SK-N-MC (cell line): ENCODE measurements at regions not wholly inside any gene's neighbourhood (a gene's known extent, or its start where the extent isn't known, plus 50 kb on each side); places are given as distances from the start of the nearest gene placed in this dataset.
A peak's percentile ranks its signal among the peaks of the same experiment; 100 is the strongest.

Experiments
- DNase-seq: peaks from one replicate; pipeline ENCODE4 v3.0.0-alpha.2; 2011; ENCODE audit warnings: low read depth, low spot score
- H3K27ac ChIP-seq: fragments of 200-600 bp; sonication (generic); 2 replicates; pipeline ENCODE4 v1.5.1; 2016; ENCODE audit warnings: mixed run types
- H3K36me3 ChIP-seq: fragments of 200-600 bp; sonication (generic); 2 replicates; pipeline ENCODE4 v1.6.1; 2017; ENCODE audit warnings: antibody characterized with exemption, low read length, mixed read lengths; ENCODE audit not compliant: insufficient read depth
- H3K4me3 ChIP-seq: fragments of 200-600 bp; sonication (generic); 2 replicates; pipeline ENCODE4 v1.5.1; 2016
- H3K9ac ChIP-seq: fragments of 200-600 bp; sonication (generic); 2 replicates; pipeline ENCODE4 v1.8.0; 2017; ENCODE audit warnings: mixed run types, mixed read lengths; ENCODE audit not compliant: insufficient read length
- H3K9me3 ChIP-seq: fragments of 200-600 bp; sonication (generic); 2 replicates; pipeline ENCODE4 v1.6.1; 2017; ENCODE audit warnings: low read depth, mild to moderate bottlenecking, antibody characterized with exemption, low read length, moderate library complexity, mixed read lengths
- EZH2 ChIP-seq: fragments of 200-600 bp; sonication (generic); IDR thresholded peaks from one replicate; pipeline ENCODE4 v1.6.1; 2017; ENCODE audit warnings: antibody characterized with exemption
- FOXP2 ChIP-seq: optimal IDR thresholded peaks from 2 replicates; pipeline ENCODE3; 2011; ENCODE audit warnings: mild to moderate bottlenecking, moderate library complexity; ENCODE audit not compliant: insufficient read depth; ENCODE audit errors: extremely low read length, control extremely low read depth
- POLR2AphosphoS5 ChIP-seq: IDR thresholded peaks from 2 replicates; pipeline ENCODE4 v1.6.1; 2012; ENCODE audit warnings: mild to moderate bottlenecking, low read depth, low read length, borderline replicate concordance

DNA sequence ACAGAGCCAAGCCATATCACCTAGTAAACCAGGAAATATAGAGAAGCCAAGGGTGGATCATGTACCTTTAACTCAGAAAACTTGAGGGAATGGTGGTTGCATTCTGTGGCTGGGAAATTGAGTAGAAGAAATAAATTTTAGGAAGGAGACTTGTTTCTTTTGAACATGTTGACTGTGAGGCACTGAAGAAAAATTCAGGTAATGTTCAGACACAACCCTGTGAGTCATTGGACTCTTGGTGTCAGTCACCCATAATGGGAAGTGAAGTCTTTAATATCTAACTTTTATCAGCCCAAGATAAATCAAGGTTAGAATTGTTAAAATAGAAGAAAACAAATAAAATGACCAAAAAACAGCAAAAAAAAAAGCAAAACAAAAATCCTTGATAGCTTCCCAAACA is 98.8 kb upstream of the GRIK2 start:
- TF ChIP-seq FOXP2 (no peak), POLR2AphosphoS5 (no peak), EZH2 (no peak)
- Histone ChIP-seq H3K36me3 (no peaks in the 10 kb centered on the region), H3K9me3 (no peaks in the 10 kb centered on the region), H3K9ac (no peak overlapping the region), H3K27ac (no peak overlapping the region), H3K4me3 (no peak overlapping the region)
- DNase-seq: no peak

DNA sequence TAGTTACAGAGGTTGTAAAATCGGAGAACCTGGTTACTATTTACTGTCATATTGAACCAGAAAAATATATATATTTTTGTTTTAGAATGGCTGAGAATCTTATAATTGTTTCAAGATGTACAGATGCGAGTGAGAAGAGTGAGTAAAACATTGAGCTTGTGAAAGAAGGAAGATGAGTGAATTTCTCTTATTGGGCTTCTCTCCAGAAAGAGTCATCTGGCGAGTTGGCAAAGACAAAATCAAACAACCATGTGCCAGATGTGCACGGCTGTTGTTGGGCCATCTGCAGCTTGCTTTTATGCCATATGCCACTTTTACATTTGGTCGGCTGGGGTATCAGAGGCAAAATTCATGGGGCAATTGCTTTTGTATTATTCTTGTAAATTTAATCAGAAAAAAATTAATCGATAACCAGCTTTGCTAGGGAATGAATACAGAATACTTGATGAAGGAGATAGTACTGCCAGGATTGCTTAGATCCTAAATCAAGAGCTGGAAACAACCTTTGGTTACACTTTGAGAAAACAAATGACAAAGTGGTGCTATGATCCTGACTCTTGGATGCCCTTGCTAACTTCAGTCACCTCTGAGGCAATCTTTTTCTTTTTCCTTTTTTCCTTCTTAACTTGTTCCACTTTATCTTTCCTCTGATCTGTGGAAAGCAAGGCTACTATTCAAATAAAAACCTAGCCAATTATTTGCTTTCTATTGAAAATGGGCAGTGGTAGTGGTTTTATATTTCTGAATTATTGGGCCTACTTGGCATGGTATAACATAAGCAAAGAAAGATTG is 97.1 kb upstream of the GRIK2 start:
- DNase-seq: no peak
- H3K9me3 ChIP-seq: no peaks in the 10 kb centered on the region
- no peaks in the 10 kb centered on the region for H3K36me3 ChIP-seq

DNA sequence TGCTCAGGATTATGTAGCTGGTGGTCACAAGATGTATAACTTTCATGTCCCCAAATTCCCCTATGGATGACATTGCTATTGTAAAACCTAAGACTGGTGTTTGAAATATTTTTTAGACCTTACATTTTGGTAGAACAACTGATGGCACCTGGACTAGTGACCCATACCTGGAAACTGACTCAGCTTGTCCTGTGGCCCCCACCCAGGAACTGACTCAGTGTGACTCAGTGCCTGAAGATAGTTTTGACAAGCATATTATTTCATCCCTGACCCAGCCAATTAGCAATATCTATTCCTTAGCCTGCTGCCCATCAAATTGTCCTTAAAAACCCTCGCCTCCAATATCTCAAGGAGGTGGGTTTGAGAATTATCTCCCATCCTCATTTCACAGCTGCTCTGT is 90.9 kb upstream of the GRIK2 start:
- no peak overlapping the region for H3K4me3 ChIP-seq
- TF ChIP-seq FOXP2 (no peak), POLR2AphosphoS5 (no peak), EZH2 (no peak)
- H3K9me3 ChIP-seq: peaks cover 5% of the 10 kb centered on the region; the same call in 1 of the 2 replicates
- H3K9ac ChIP-seq: no peak overlapping the region
- DNase-seq: no peak
- no peak overlapping the region for H3K27ac ChIP-seq
- H3K36me3 ChIP-seq: no peaks in the 10 kb centered on the region

More for the DNA sequence above, 97.1 kb upstream of the GRIK2 start:
- Histone ChIP-seq H3K4me3 (peak overlapping the region; percentile 16), H3K27ac (peak overlapping the region; percentile 72), H3K9ac (peak overlapping the region; percentile 2)
- TF ChIP-seq EZH2: no peak
- no peak for TF ChIP-seq FOXP2

DNA sequence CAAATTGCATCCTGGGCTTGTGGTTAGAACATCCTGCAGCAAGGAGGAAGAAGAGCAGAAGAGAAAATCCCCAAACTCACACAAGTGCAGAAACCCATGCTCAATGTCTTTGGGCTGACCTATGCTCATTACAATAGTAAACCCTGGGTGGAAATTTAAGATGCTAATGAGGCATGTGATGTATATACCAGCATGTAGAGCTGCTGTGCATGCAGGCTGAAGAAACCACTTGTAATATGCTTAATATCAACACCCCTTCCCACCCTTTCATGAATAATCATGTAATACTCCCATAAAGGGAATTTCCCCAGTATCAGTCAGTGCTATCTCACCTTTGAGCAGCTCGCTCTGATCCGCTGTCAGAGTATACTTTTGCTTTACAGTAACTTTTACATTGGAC is 90.0 kb upstream of the GRIK2 start:
- TF ChIP-seq EZH2 (no peak), POLR2AphosphoS5 (no peak)
- H3K9me3 ChIP-seq: peaks cover 5% of the 10 kb centered on the region; the same call in 1 of the 2 replicates
- no peak for DNase-seq
- no peak overlapping the region for H3K9ac ChIP-seq
- H3K27ac ChIP-seq: no peak overlapping the region
- H3K4me3 ChIP-seq: no peak overlapping the region
- H3K36me3 ChIP-seq: no peaks in the 10 kb centered on the region

DNA sequence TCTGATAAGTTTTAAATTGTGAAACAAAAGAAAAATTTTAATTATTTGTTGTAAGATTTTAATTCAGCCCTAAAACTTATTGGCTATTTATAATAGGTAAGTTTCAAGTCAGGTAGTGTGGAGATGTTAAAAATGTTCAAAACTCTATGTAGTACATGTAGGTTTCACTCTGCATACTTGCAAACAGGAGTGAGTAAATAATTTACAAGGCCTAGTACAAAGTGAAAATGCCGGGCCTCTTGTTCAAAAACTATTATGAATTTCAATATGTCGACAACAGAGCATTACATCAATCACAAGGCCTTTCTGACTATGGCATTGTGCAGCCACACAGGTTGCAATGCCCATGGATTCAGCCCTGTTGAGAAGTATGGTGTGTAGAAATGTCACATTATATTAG is 80.9 kb upstream of the GRIK2 start:
- H3K4me3 ChIP-seq: no peak overlapping the region
- H3K27ac ChIP-seq: no peak overlapping the region
- no peak overlapping the region for H3K9ac ChIP-seq
- TF ChIP-seq EZH2 (no peak), FOXP2 (no peak), POLR2AphosphoS5 (no peak)
- H3K36me3 ChIP-seq: no peaks in the 10 kb centered on the region
- no peak for DNase-seq
- no peaks in the 10 kb centered on the region for H3K9me3 ChIP-seq

DNA sequence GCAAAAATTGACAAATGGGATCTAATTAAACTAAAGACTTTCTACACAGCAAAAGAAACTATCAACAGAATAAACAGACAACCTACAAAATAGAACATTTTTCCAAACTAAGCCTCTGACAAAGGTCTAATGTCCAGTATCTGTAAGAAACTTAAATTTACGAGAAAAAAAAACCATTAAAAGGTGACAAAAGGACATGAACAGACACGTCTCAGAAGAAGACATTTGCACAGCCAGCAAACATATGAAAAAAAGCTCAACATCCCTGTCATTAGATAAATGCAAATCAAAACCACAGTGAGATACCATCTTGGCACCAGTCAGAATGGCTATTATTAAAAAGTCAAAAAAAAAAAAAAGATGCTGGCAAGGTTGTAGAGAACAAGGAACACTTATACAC is 70.6 kb upstream of the GRIK2 start:
- TF ChIP-seq FOXP2 (no peak), POLR2AphosphoS5 (no peak), EZH2 (no peak)
- no peaks in the 10 kb centered on the region for H3K36me3 ChIP-seq
- H3K27ac ChIP-seq: no peak overlapping the region
- H3K9ac ChIP-seq: no peak overlapping the region
- H3K9me3 ChIP-seq: no peaks in the 10 kb centered on the region
- no peak for DNase-seq
- no peak overlapping the region for H3K4me3 ChIP-seq

DNA sequence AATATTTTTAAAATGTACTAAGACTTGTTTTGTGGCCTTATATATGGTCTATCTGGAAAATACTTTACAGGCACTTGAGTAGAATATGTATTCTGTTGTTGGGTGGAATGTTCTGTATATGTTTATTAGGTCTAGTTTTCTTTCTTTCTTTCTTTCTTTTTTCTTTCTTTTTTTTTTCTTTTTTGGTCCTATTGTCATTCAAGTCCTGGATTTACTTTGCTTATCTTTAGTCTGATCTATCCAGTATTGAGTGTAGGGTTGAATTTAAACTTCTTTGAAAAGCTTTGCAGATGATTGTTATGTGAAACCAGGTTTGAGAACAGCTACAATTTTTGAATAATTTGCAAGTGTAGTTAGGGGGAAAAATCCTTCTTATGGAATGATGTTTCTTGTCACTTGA is 67.1 kb upstream of the GRIK2 start:
- Histone ChIP-seq H3K27ac (no peak overlapping the region), H3K36me3 (no peaks in the 10 kb centered on the region), H3K9ac (no peak overlapping the region), H3K9me3 (no peaks in the 10 kb centered on the region), H3K4me3 (no peak overlapping the region)
- no peak for TF ChIP-seq EZH2
- no peak for TF ChIP-seq POLR2AphosphoS5
- TF ChIP-seq FOXP2: no peak
- no peak for DNase-seq

DNA sequence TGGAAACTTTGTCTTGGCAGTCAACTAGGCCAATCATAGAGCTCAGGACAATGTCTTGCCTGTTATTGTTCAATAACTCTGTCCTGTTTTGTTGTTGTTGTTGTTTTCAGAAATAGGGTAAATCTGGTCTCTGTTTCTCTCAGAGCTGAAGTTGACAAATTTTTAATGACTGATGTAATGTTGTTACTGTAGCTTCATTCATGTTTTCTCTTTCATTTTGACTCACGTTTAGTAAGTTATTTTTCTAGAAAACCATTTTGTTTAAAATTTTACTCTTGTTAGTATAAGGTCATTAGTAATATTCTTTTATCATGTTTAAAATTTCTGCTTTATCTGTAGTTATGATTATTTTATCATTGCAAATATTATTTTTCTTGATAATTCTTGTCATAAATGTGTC is 51.6 kb upstream of the GRIK2 start:
- TF ChIP-seq EZH2: no peak
- TF ChIP-seq POLR2AphosphoS5: no peak
- Histone ChIP-seq H3K9me3 (no peaks in the 10 kb centered on the region), H3K27ac (no peak overlapping the region), H3K9ac (no peak overlapping the region), H3K36me3 (no peaks in the 10 kb centered on the region), H3K4me3 (no peak overlapping the region)
- no peak for DNase-seq
